ENCODE measurements at regions not wholly inside any gene's neighbourhood (a gene's known extent, or its start where the extent isn't known, plus 50 kb on each side); places are given as distances from the start of the nearest gene placed in this dataset.
A peak's percentile ranks its signal among the peaks of the same experiment; 100 is the strongest.

DNA sequence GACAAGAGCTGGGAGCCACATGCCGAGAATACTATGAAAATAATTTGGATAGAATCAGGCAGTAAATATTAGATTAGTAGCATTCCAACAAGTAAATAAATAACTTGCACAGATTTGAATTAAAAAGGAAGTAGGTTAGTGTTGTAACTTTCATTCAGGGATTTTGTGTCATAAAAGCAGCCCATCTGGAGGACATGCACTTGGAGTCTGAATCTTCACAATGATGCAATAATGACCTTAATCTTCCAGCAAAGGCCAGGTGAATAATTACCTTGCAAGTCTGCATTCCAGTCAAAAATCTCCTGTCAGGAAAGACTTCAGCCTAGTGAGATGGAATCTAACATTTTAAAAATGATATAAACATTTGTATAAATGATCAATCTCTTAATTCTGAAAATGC is 518.1 kb downstream of the KCNJ2 start:
- no peak overlapping the region for H3K27ac Mint-ChIP-seq

GRCh38 chr17:70691150-70691549 is 521.8 kb downstream of the KCNJ2 start:
- Histone ChIP-seq H3K4me1 (ENCODE audit: control insufficient read depth, insufficient read depth, low read length, poor library complexity, severe bottlenecking) (no peaks in the 10 kb centered on the region), H3K36me3 (ENCODE audit: control insufficient read depth, insufficient read depth, low read length) (no peaks in the 10 kb centered on the region), H3K27ac (ENCODE audit: insufficient read depth, low read length, poor library complexity, severe bottlenecking) (no peak overlapping the region), H3K4me3 (ENCODE audit: low read depth, low read length) (no peak overlapping the region), H3K27me3 (ENCODE audit: control insufficient read depth, insufficient read depth, low read length) (no peaks in the 10 kb centered on the region), H3K9me3 (ENCODE audit: control insufficient read depth in 2 of 2, low read length in 2 of 2) (no peaks in the 10 kb centered on the region)
- no peaks in the 10 kb centered on the region for H3K27me3 Mint-ChIP-seq
- H3K9me3 Mint-ChIP-seq, result peaks cover 0 to 11% (median 3%) of the 10 kb centered on the region in 7 donors
- H3K27ac Mint-ChIP-seq, result no peak overlapping the region
- no peak for DNase-seq
- no peaks in the 10 kb centered on the region for H3K36me3 Mint-ChIP-seq
- no peaks in the 10 kb centered on the region for H3K4me1 Mint-ChIP-seq
- no peak overlapping the region for H3K4me3 Mint-ChIP-seq
- no peak for ATAC-seq (ENCODE audit: low read depth in 2 of 2)

More for the DNA sequence above, 518.1 kb downstream of the KCNJ2 start:
- ATAC-seq (ENCODE audit: low read depth in 2 of 2) (no peak), DNase-seq (no peak)
- no peaks in the 10 kb centered on the region for H3K9me3 ChIP-seq (ENCODE audit: control insufficient read depth in 2 of 2, low read length in 2 of 2)
- Mint-ChIP-seq H3K9me3 (peaks cover 0 to 9% (median 3%) of the 10 kb centered on the region in 7 donors), H3K27me3 (no peaks in the 10 kb centered on the region), H3K36me3 (no peaks in the 10 kb centered on the region), H3K4me1 (no peaks in the 10 kb centered on the region), H3K4me3 (no peak overlapping the region)
- no peaks in the 10 kb centered on the region for H3K4me1 ChIP-seq (ENCODE audit: control insufficient read depth, insufficient read depth, low read length, poor library complexity, severe bottlenecking)
- no peaks in the 10 kb centered on the region for H3K36me3 ChIP-seq (ENCODE audit: control insufficient read depth, insufficient read depth, low read length)
- H3K4me3 ChIP-seq (ENCODE audit: low read depth, low read length), result no peak overlapping the region
- H3K27ac ChIP-seq (ENCODE audit: insufficient read depth, low read length, poor library complexity, severe bottlenecking), result no peak overlapping the region
- H3K27me3 ChIP-seq (ENCODE audit: control insufficient read depth, insufficient read depth, low read length), result no peaks in the 10 kb centered on the region

DNA sequence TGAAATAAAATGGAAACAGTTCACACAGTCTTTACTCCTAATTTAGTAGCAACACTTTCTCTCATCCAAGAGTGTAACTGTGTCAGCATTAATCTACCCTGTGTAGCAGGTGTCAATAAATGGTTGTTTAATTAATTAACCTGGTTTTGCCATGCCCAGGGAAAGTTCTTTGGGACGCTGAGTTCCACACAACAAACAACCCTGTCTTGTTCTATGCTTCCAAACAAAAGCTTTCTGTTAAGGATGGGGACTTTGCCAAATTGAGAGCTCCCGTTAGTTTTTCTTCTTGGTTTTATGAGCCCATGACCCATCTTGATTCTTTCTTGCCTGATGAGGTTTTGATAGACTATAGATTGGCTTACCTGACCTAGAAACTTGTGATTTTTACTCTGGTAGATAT is 530.1 kb downstream of the KCNJ2 start:
- Histone ChIP-seq H3K27me3 (ENCODE audit: control insufficient read depth, insufficient read depth, low read length) (no peaks in the 10 kb centered on the region), H3K27ac (ENCODE audit: insufficient read depth, low read length, poor library complexity, severe bottlenecking) (no peak overlapping the region), H3K9me3 (ENCODE audit: control insufficient read depth in 2 of 2, low read length in 2 of 2) (no peaks in the 10 kb centered on the region), H3K4me1 (ENCODE audit: control insufficient read depth, insufficient read depth, low read length, poor library complexity, severe bottlenecking) (no peaks in the 10 kb centered on the region), H3K4me3 (ENCODE audit: low read depth, low read length) (no peak overlapping the region), H3K36me3 (ENCODE audit: control insufficient read depth, insufficient read depth, low read length) (no peaks in the 10 kb centered on the region)
- no peaks in the 10 kb centered on the region for H3K36me3 Mint-ChIP-seq
- ATAC-seq (ENCODE audit: low read depth in 2 of 2) (no peak), DNase-seq (no peak)
- H3K27me3 Mint-ChIP-seq, result no peaks in the 10 kb centered on the region
- no peak overlapping the region for H3K27ac Mint-ChIP-seq
- no peaks in the 10 kb centered on the region for H3K4me1 Mint-ChIP-seq
- no peak overlapping the region for H3K4me3 Mint-ChIP-seq
- H3K9me3 Mint-ChIP-seq, result peaks cover 0 to 7% (median 3%) of the 10 kb centered on the region in 7 donors

DNA sequence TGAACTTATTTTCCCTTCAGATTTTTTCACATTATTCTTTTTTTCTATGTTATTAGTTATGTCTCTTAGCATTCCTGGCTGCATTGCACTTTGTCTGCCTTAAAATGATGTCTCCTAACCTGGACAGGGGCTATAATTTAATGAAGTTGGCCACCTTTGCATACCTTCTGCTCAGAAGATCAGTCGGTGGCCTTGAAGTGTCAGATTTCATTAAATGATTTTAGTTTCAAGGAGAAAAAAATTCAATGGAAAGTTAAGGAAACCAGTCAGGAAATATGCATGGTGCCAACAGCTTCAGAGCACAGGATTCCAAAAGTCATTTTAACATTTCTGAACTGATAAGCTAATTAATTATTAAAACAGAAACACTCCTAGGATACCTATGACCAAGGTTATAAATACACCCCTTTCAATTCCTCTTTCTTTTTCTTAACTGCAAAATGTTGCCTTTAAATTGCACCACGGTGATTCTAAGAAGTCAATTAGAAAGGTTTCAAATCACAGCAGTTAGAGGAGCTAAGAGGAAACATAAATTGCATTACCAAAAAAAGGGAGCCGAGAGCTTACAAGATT is 533.4 kb downstream of the KCNJ2 start:
- no peaks in the 10 kb centered on the region for H3K27me3 ChIP-seq (ENCODE audit: control insufficient read depth, insufficient read depth, low read length)
- Mint-ChIP-seq H3K4me3 (no peak overlapping the region), H3K4me1 (no peaks in the 10 kb centered on the region), H3K27me3 (no peaks in the 10 kb centered on the region), H3K9me3 (peaks cover 0 to 13% (median 5%) of the 10 kb centered on the region in 7 donors), H3K36me3 (no peaks in the 10 kb centered on the region), H3K27ac (no peak overlapping the region)
- H3K9me3 ChIP-seq (ENCODE audit: control insufficient read depth in 2 of 2, low read length in 2 of 2), result no peaks in the 10 kb centered on the region
- ATAC-seq (ENCODE audit: low read depth in 2 of 2) (no peak), DNase-seq (no peak)
- H3K4me3 ChIP-seq (ENCODE audit: low read depth, low read length), result no peak overlapping the region
- H3K27ac ChIP-seq (ENCODE audit: insufficient read depth, low read length, poor library complexity, severe bottlenecking), result no peak overlapping the region
- H3K36me3 ChIP-seq (ENCODE audit: control insufficient read depth, insufficient read depth, low read length), result no peaks in the 10 kb centered on the region
- no peaks in the 10 kb centered on the region for H3K4me1 ChIP-seq (ENCODE audit: control insufficient read depth, insufficient read depth, low read length, poor library complexity, severe bottlenecking)

DNA sequence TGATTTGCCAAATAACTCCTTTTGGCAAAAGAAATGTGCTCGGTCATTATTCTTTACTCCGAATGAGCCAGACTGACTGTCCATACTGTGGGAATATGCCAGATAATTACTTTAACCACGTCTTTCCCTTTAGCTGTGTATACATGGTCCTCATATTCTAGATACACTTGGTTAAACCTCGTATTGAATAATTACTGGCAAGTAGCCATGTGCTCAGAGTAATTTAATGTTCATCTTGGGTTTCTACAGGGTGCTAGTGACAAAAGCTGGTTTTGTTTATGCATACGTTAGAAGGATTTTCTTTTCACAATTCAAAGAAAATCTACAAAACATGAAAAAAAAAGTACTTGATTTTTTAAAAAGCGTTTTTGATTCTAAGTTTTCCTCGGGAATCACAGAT is 540.3 kb downstream of the KCNJ2 start:
- DNase-seq (no peak), ATAC-seq (ENCODE audit: low read depth in 2 of 2) (no peak)
- H3K27me3 ChIP-seq (ENCODE audit: control insufficient read depth, insufficient read depth, low read length), result no peaks in the 10 kb centered on the region
- no peaks in the 10 kb centered on the region for H3K9me3 ChIP-seq (ENCODE audit: control insufficient read depth in 2 of 2, low read length in 2 of 2)
- Mint-ChIP-seq H3K4me3 (no peak overlapping the region), H3K27ac (no peak overlapping the region), H3K9me3 (peaks cover 0 to 18% (median 4%) of the 10 kb centered on the region in 7 donors), H3K4me1 (no peaks in the 10 kb centered on the region), H3K27me3 (no peaks in the 10 kb centered on the region), H3K36me3 (no peaks in the 10 kb centered on the region)
- no peak overlapping the region for H3K4me3 ChIP-seq (ENCODE audit: low read depth, low read length)
- H3K27ac ChIP-seq (ENCODE audit: insufficient read depth, low read length, poor library complexity, severe bottlenecking), result no peak overlapping the region
- no peaks in the 10 kb centered on the region for H3K36me3 ChIP-seq (ENCODE audit: control insufficient read depth, insufficient read depth, low read length)
- no peaks in the 10 kb centered on the region for H3K4me1 ChIP-seq (ENCODE audit: control insufficient read depth, insufficient read depth, low read length, poor library complexity, severe bottlenecking)

GRCh38 chr17:70713694-70714093 is 544.4 kb downstream of the KCNJ2 start:
- Histone ChIP-seq H3K4me3 (ENCODE audit: low read depth, low read length) (no peak overlapping the region), H3K36me3 (ENCODE audit: control insufficient read depth, insufficient read depth, low read length) (no peaks in the 10 kb centered on the region), H3K4me1 (ENCODE audit: control insufficient read depth, insufficient read depth, low read length, poor library complexity, severe bottlenecking) (no peaks in the 10 kb centered on the region), H3K9me3 (ENCODE audit: control insufficient read depth in 2 of 2, low read length in 2 of 2) (no peaks in the 10 kb centered on the region), H3K27me3 (ENCODE audit: control insufficient read depth, insufficient read depth, low read length) (no peaks in the 10 kb centered on the region), H3K27ac (ENCODE audit: insufficient read depth, low read length, poor library complexity, severe bottlenecking) (no peak overlapping the region)
- Mint-ChIP-seq H3K27ac (no peak overlapping the region), H3K4me1 (no peaks in the 10 kb centered on the region), H3K27me3 (no peaks in the 10 kb centered on the region), H3K36me3 (no peaks in the 10 kb centered on the region), H3K9me3 (peaks cover 0 to 17% (median 6%) of the 10 kb centered on the region in 7 donors), H3K4me3 (no peak overlapping the region)
- no peak for DNase-seq
- no peak for ATAC-seq (ENCODE audit: low read depth in 2 of 2)

- Mint-ChIP-seq H3K4me3 (no peak overlapping the region), H3K9me3 (peaks cover 0 to 18% (median 7%) of the 10 kb centered on the region in 7 donors), H3K27ac (no peak overlapping the region), H3K4me1 (no peaks in the 10 kb centered on the region), H3K27me3 (no peaks in the 10 kb centered on the region), H3K36me3 (no peaks in the 10 kb centered on the region)
- H3K9me3 ChIP-seq (ENCODE audit: control insufficient read depth in 2 of 2, low read length in 2 of 2), result no peaks in the 10 kb centered on the region
- no peaks in the 10 kb centered on the region for H3K27me3 ChIP-seq (ENCODE audit: control insufficient read depth, insufficient read depth, low read length)
- no peak for ATAC-seq (ENCODE audit: low read depth in 2 of 2)
- DNase-seq, result no peak
- no peak overlapping the region for H3K4me3 ChIP-seq (ENCODE audit: low read depth, low read length)
- H3K4me1 ChIP-seq (ENCODE audit: control insufficient read depth, insufficient read depth, low read length, poor library complexity, severe bottlenecking), result no peaks in the 10 kb centered on the region
- no peaks in the 10 kb centered on the region for H3K36me3 ChIP-seq (ENCODE audit: control insufficient read depth, insufficient read depth, low read length)
- H3K27ac ChIP-seq (ENCODE audit: insufficient read depth, low read length, poor library complexity, severe bottlenecking), result no peak overlapping the region
Observed at GRCh38 chr17:70716551-70716950, 547.2 kb downstream of the KCNJ2 start.

DNA sequence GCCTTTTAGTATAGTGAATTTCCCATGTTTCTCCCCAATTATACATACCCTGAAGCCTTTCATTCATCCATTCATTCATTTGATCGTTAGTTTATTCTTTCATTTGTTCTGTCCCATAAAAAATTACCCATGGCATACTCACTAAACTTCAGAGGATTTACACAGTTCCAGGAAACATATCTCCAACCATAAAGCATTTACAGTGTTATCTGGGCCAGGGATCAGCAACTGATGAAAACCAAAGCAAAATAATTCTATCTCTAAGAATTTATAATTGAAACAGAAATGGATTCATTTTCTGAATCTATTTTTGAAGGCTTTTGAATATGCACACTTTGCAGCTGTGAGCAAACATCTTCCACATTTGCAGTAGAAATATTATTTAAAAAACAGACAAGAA is 547.7 kb downstream of the KCNJ2 start:
- no peak for DNase-seq
- H3K4me1 ChIP-seq (ENCODE audit: control insufficient read depth, insufficient read depth, low read length, poor library complexity, severe bottlenecking), result no peaks in the 10 kb centered on the region
- no peaks in the 10 kb centered on the region for H3K36me3 Mint-ChIP-seq

More for the DNA sequence above, 547.7 kb downstream of the KCNJ2 start:
- H3K27me3 Mint-ChIP-seq, result no peaks in the 10 kb centered on the region
- H3K9me3 Mint-ChIP-seq, result peaks cover 0 to 15% (median 6%) of the 10 kb centered on the region in 7 donors
- peak overlapping the region in 1 of 3 donors; percentile 1 for H3K27ac Mint-ChIP-seq
- Histone ChIP-seq H3K9me3 (ENCODE audit: control insufficient read depth in 2 of 2, low read length in 2 of 2) (no peaks in the 10 kb centered on the region), H3K36me3 (ENCODE audit: control insufficient read depth, insufficient read depth, low read length) (no peaks in the 10 kb centered on the region), H3K4me3 (ENCODE audit: low read depth, low read length) (no peak overlapping the region), H3K27ac (ENCODE audit: insufficient read depth, low read length, poor library complexity, severe bottlenecking) (no peak overlapping the region), H3K27me3 (ENCODE audit: control insufficient read depth, insufficient read depth, low read length) (no peaks in the 10 kb centered on the region)
- no peaks in the 10 kb centered on the region for H3K4me1 Mint-ChIP-seq
- no peak for ATAC-seq (ENCODE audit: low read depth in 2 of 2)
- H3K4me3 Mint-ChIP-seq, result no peak overlapping the region
